H9 (cell line): ENCODE measurements at regions not wholly inside any gene's neighbourhood (a gene's known extent, or its start where the extent isn't known, plus 50 kb on each side); places are given as distances from the start of the nearest gene placed in this dataset.

Experiments
- DNase-seq: peaks from one replicate; pipeline ENCODE4 v3.0.0-alpha.2; 2017
- H2AFZ ChIP-seq: one replicate; pipeline ENCODE4 v1.6.1; 2013; ENCODE audit warnings: mild to moderate bottlenecking, low read length, control low read depth, moderate library complexity
- H2AK5ac ChIP-seq: 2 replicates; pipeline ENCODE4 v1.6.1; 2013; ENCODE audit warnings: low read length, control low read depth, mixed read lengths; ENCODE audit not compliant: insufficient read length
- H2BK120ac ChIP-seq: one replicate; pipeline ENCODE4 v1.6.1; 2013; ENCODE audit warnings: low read depth, mild to moderate bottlenecking, low read length, control low read depth, inconsistent platforms; ENCODE audit not compliant: poor library complexity, severe bottlenecking
- H2BK12ac ChIP-seq: 2 replicates; pipeline ENCODE4 v1.6.1; 2013; ENCODE audit warnings: low read length, control low read depth, mixed read lengths, low read depth; ENCODE audit not compliant: insufficient read length
- H2BK15ac ChIP-seq: 2 replicates; pipeline ENCODE4 v1.6.1; 2013; ENCODE audit warnings: low read depth, low read length, control low read depth
- H2BK20ac ChIP-seq: one replicate; pipeline ENCODE4 v1.6.1; 2013; ENCODE audit warnings: low read depth, mild to moderate bottlenecking, low read length, control low read depth, inconsistent platforms; ENCODE audit not compliant: poor library complexity, severe bottlenecking
- H2BK5ac ChIP-seq: 2 replicates; pipeline ENCODE4 v1.6.1; 2013; ENCODE audit warnings: low read length, control low read depth, mixed read lengths; ENCODE audit not compliant: insufficient read length
- H3K14ac ChIP-seq: 2 replicates; pipeline ENCODE4 v1.6.1; 2013; ENCODE audit warnings: low read length, control low read depth; ENCODE audit not compliant: insufficient read depth
- H3K18ac ChIP-seq: 2 replicates; pipeline ENCODE4 v1.6.1; 2013; ENCODE audit warnings: low read depth, mild to moderate bottlenecking, mixed read lengths, low read length, control low read depth; ENCODE audit not compliant: insufficient read length
- H3K23ac ChIP-seq: 2 replicates; pipeline ENCODE4 v1.6.1; 2013; ENCODE audit warnings: low read length, control low read depth, mixed read lengths, low read depth; ENCODE audit not compliant: insufficient read length
- H3K23me2 ChIP-seq: 2 replicates; pipeline ENCODE4 v1.6.1; 2013; ENCODE audit warnings: low read depth, mild to moderate bottlenecking, mixed read lengths, low read length, control low read depth; ENCODE audit not compliant: insufficient read length, poor library complexity, severe bottlenecking
- H3K27ac ChIP-seq: 2 replicates; pipeline ENCODE4 v1.5.1; 2013; ENCODE audit warnings: low read length, control low read depth, mixed read lengths, low read depth; ENCODE audit not compliant: insufficient read length
- H3K27me3 ChIP-seq: 2 replicates; pipeline ENCODE4 v1.6.1; 2013; ENCODE audit warnings: low read length, control low read depth, inconsistent platforms; ENCODE audit not compliant: insufficient read depth
- H3K4ac ChIP-seq: 2 replicates; pipeline ENCODE4 v1.6.1; 2013; ENCODE audit warnings: low read depth, mild to moderate bottlenecking, control low read depth, inconsistent platforms, low read length, moderate library complexity
- H3K4me1 ChIP-seq: 2 replicates; pipeline ENCODE4 v1.6.1; 2013; ENCODE audit warnings: low read length, control low read depth, inconsistent platforms; ENCODE audit not compliant: insufficient read depth
- H3K4me2 ChIP-seq: 2 replicates; pipeline ENCODE4 v1.6.1; 2013; ENCODE audit warnings: low read length, control low read depth, mixed read lengths; ENCODE audit not compliant: insufficient read length, insufficient read depth
- H3K56ac ChIP-seq: 2 replicates; pipeline ENCODE4 v1.6.1; 2013; ENCODE audit warnings: low read depth, mild to moderate bottlenecking, mixed read lengths, low read length, control low read depth; ENCODE audit not compliant: insufficient read length
- H3K79me1 ChIP-seq: 2 replicates; pipeline ENCODE4 v1.6.1; 2013; ENCODE audit warnings: low read depth, mild to moderate bottlenecking, moderate library complexity, low read length, control low read depth, inconsistent platforms; ENCODE audit not compliant: insufficient read depth, poor library complexity, severe bottlenecking
- H3K79me2 ChIP-seq: 2 replicates; pipeline ENCODE4 v1.6.1; 2013; ENCODE audit warnings: low read length, control low read depth, inconsistent platforms; ENCODE audit not compliant: insufficient read depth
- H3K9ac ChIP-seq: 2 replicates; pipeline ENCODE4 v1.6.1; 2013; ENCODE audit warnings: low read length, control low read depth, mixed read lengths; ENCODE audit not compliant: insufficient read length; ENCODE audit errors: extremely low read depth
- H3K9me3 ChIP-seq: one replicate; pipeline ENCODE4 v1.6.1; 2013; ENCODE audit warnings: low read depth, low read length, inconsistent platforms; ENCODE audit not compliant: control insufficient read depth
- H3T11ph ChIP-seq: one replicate; pipeline ENCODE4 v1.6.1; 2013; ENCODE audit warnings: mild to moderate bottlenecking, low read length, control low read depth, inconsistent platforms
- H4K20me1 ChIP-seq: one replicate; pipeline ENCODE4 v1.6.1; 2013; ENCODE audit not compliant: control insufficient read depth, insufficient read length, insufficient read depth
- H4K5ac ChIP-seq: 2 replicates; pipeline ENCODE4 v1.6.1; 2013; ENCODE audit warnings: low read depth, mild to moderate bottlenecking, mixed read lengths, low read length, control low read depth; ENCODE audit not compliant: insufficient read length
- H4K8ac ChIP-seq: replicated peaks from 2 replicates; pipeline ENCODE4 v1.6.1; 2013; ENCODE audit warnings: low read length, control low read depth, mixed read lengths, low read depth; ENCODE audit not compliant: insufficient read length
- H4K91ac ChIP-seq: 2 replicates; pipeline ENCODE4 v1.6.1; 2013; ENCODE audit warnings: low read depth, mild to moderate bottlenecking, moderate library complexity, mixed read lengths, low read length, control low read depth; ENCODE audit not compliant: insufficient read length
- H3K27ac Mint-ChIP-seq, 3 experiments: 2 replicates in 2 of 3; 3 replicates in 1 of 3; pipeline ENCODE4 v1.8.0; 2020 to 2021; ENCODE audit warnings: mixed read lengths in 3 of 3, mild to moderate bottlenecking in 1 of 3, moderate library complexity in 1 of 3
- H3K27me3 Mint-ChIP-seq: 2 replicates; pipeline ENCODE4 v1.8.0; 2021; ENCODE audit warnings: low read depth, mild to moderate bottlenecking, moderate library complexity, mixed read lengths
- H3K36me3 Mint-ChIP-seq, 3 experiments: 2 replicates in 2 of 3; 3 replicates in 1 of 3; pipeline ENCODE4 v1.8.0; 2020 to 2021; ENCODE audit warnings: low read depth in 3 of 3, mixed read lengths in 3 of 3; ENCODE audit not compliant: insufficient read depth in 1 of 3
- H3K4me1 Mint-ChIP-seq, 2 experiments: 2 replicates each; pipeline ENCODE4 v1.8.0; 2020; ENCODE audit warnings: mixed read lengths in 2 of 2
- H3K4me3 Mint-ChIP-seq, 2 experiments: 2 replicates in 1 of 2; 3 replicates in 1 of 2; pipeline ENCODE4 v1.8.0; 2020 to 2021; ENCODE audit warnings: mild to moderate bottlenecking in 2 of 2, mixed read lengths in 2 of 2, moderate library complexity in 1 of 2
- H3K9me3 Mint-ChIP-seq, 2 experiments: 2 replicates in 1 of 2; 3 replicates in 1 of 2; pipeline ENCODE4 v1.8.0; 2020; ENCODE audit warnings: mild to moderate bottlenecking in 2 of 2, mixed read lengths in 2 of 2, moderate library complexity in 1 of 2
- CTCF ChIP-seq: fragments of 200-600 bp; sonication (generic); conservative IDR thresholded peaks from 3 replicates; pipeline ENCODE4 v1.8.0; 2021; ENCODE audit warnings: antibody characterized with exemption, mild to moderate bottlenecking
- WGBS: extraction: QIAGEN DNeasy Blood & Tissue Kit; methylation state at CpG from one replicate; pipeline ENCODE4 v1.1.7; 2013; ENCODE audit warnings: missing lambda C conversion rate, low lambda C conversion rate, mixed read lengths; ENCODE audit not compliant: insufficient read length; ENCODE audit errors: extremely low coverage; 5-methylcytosine and 5-hydroxymethylcytosine counted together

- Histone ChIP-seq H3K79me1 (no peaks in the 10 kb centered on the region), H3T11ph (no peak overlapping the region), H3K9me3 (no peaks in the 10 kb centered on the region), H3K23me2 (no peaks in the 10 kb centered on the region), H2BK15ac (no peak overlapping the region), H4K20me1 (no peaks in the 10 kb centered on the region), H2AFZ (no peak overlapping the region), H3K27ac (no peak overlapping the region), H2BK5ac (no peak overlapping the region), H3K14ac (no peak overlapping the region), H2AK5ac (no peak overlapping the region), H4K8ac (no peak overlapping the region), H3K79me2 (no peaks in the 10 kb centered on the region), H3K23ac (no peak overlapping the region), H4K5ac (no peak overlapping the region), H3K9ac (no peak overlapping the region), H3K4ac (no peak overlapping the region), H2BK120ac (no peak overlapping the region), H2BK20ac (no peak overlapping the region), H3K4me1 (0 out of 2 replicates have a peak, but pooled peaks cover 2% of the 10 kb centered on the region), H2BK12ac (no peak overlapping the region), H3K56ac (no peak overlapping the region), H3K18ac (no peak overlapping the region), H3K27me3 (no peaks in the 10 kb centered on the region), H4K91ac (no peak overlapping the region), H3K4me2 (no peak overlapping the region)
- H3K27ac Mint-ChIP-seq: no peak overlapping the region
- H3K9me3 Mint-ChIP-seq: no peaks in the 10 kb centered on the region
- TF ChIP-seq CTCF: no peak
- no peak overlapping the region for H3K4me3 Mint-ChIP-seq
- no CpG with 5 or more reads among the region's 4 CpGs for WGBS
- H3K27me3 Mint-ChIP-seq: peaks cover 2% of the 10 kb centered on the region
- peaks cover 19 to 27% of the 10 kb centered on the region in 2 experiments for H3K4me1 Mint-ChIP-seq
- no peak for DNase-seq
- 0 out of 7 replicates have a peak, but pooled peaks cover 0 to 2% (median 0%) of the 10 kb centered on the region in 3 experiments for H3K36me3 Mint-ChIP-seq
Measured at GRCh38 chr7:142439739-142440138, 181.9 kb upstream of the PRSS58 start.
